Left ventricle myocardium inferior (tissue), 1 donor: ENCODE measurements at regions not wholly inside any gene's neighbourhood (a gene's known extent, or its start where the extent isn't known, plus 50 kb on each side); places are given as distances from the start of the nearest gene placed in this dataset.
"Not testable (repeated sequence)": the region's sequence is repeated elsewhere in the genome, so short reads cannot be mapped to it uniquely, and the experiment has no call there.

Source experiments
- DNase-seq: peaks from one replicate; pipeline ENCODE4 v3.0.0-alpha.2; 2020
- H3K27ac ChIP-seq: fragments of 200-600 bp; replicated peaks from 2 replicates; pipeline ENCODE4 v1.8.0; 2021
- H3K27me3 ChIP-seq: fragments of 200-600 bp; 2 replicates; pipeline ENCODE4 v1.8.0; 2021; ENCODE audit warnings: low read depth
- H3K36me3 ChIP-seq: fragments of 200-600 bp; 2 replicates; pipeline ENCODE4 v1.8.0; 2021
- H3K4me1 ChIP-seq: fragments of 200-600 bp; 2 replicates; pipeline ENCODE4 v1.8.0; 2021
- H3K4me3 ChIP-seq: fragments of 200-600 bp; 2 replicates; pipeline ENCODE4 v1.8.0; 2021; ENCODE audit warnings: mild to moderate bottlenecking, moderate library complexity
- H3K9me3 ChIP-seq: fragments of 200-600 bp; replicated peaks from 2 replicates; pipeline ENCODE4 v1.8.0; 2021
- CTCF ChIP-seq: fragments of 200-600 bp; IDR thresholded peaks from 2 replicates; pipeline ENCODE4 v1.8.0; 2021; ENCODE audit warnings: antibody characterized with exemption, mild to moderate bottlenecking, borderline replicate concordance
- intact Hi-C: fragments of 100-400 bp; cut with micrococcal nuclease; formaldehyde crosslinking; loops from one replicate; pipeline ENCODE4 v1.11.0; 2022
- donor health status: DM: no; HTN: yes; CAD: no; lungs with severe emphysema.

- H3K4me1 ChIP-seq, H3K27ac ChIP-seq, intact Hi-C loops: not testable (repeated sequence)
Measured at GRCh38 chr12:131295559-131295958, 341.9 kb downstream of the ADGRD1 start.

GRCh38 chr12:131296136-131296535 lies 342.4 kb downstream of the ADGRD1 start:
- H3K9me3 ChIP-seq, DNase-seq, H3K27me3 ChIP-seq, H3K27ac ChIP-seq, H3K36me3 ChIP-seq, H3K4me3 ChIP-seq, intact Hi-C loops, H3K4me1 ChIP-seq: not testable (repeated sequence)

More at GRCh38 chr12:131295559-131295958, 341.9 kb downstream of the ADGRD1 start:
- H3K36me3 ChIP-seq, H3K9me3 ChIP-seq, H3K4me3 ChIP-seq, DNase-seq, H3K27me3 ChIP-seq: not testable (repeated sequence)

GRCh38 chr12:131296651-131297050 lies 342.9 kb downstream of the ADGRD1 start:
- H3K9me3 ChIP-seq, H3K27ac ChIP-seq, H3K4me1 ChIP-seq, H3K27me3 ChIP-seq, DNase-seq, intact Hi-C loops, H3K4me3 ChIP-seq, H3K36me3 ChIP-seq: not testable (repeated sequence)

- H3K9me3 ChIP-seq, H3K27ac ChIP-seq, H3K4me1 ChIP-seq, H3K27me3 ChIP-seq, H3K4me3 ChIP-seq, intact Hi-C loops, DNase-seq, H3K36me3 ChIP-seq: not testable (repeated sequence)
Measured at GRCh38 chr12:131298526-131299369, 345.0 kb downstream of the ADGRD1 start.

- intact Hi-C loops, H3K4me3 ChIP-seq, H3K4me1 ChIP-seq, H3K27me3 ChIP-seq, DNase-seq, H3K9me3 ChIP-seq, H3K36me3 ChIP-seq, H3K27ac ChIP-seq: not testable (repeated sequence)
Measured at GRCh38 chr12:131299370-131299701, 345.6 kb downstream of the ADGRD1 start.

- intact Hi-C loops, H3K4me1 ChIP-seq: not testable (repeated sequence)
Measured at GRCh38 chr12:131303576-131303975, 349.9 kb downstream of the ADGRD1 start.

GRCh38 chr12:131304642-131305041 lies 350.9 kb downstream of the ADGRD1 start:
- H3K36me3 ChIP-seq, H3K27ac ChIP-seq, H3K27me3 ChIP-seq, DNase-seq, H3K9me3 ChIP-seq, intact Hi-C loops, H3K4me3 ChIP-seq, H3K4me1 ChIP-seq: not testable (repeated sequence)

More at GRCh38 chr12:131303576-131303975, 349.9 kb downstream of the ADGRD1 start:
- H3K27me3 ChIP-seq, H3K9me3 ChIP-seq, DNase-seq, H3K27ac ChIP-seq, H3K36me3 ChIP-seq, H3K4me3 ChIP-seq: not testable (repeated sequence)

GRCh38 chr12:131309700-131310099 lies 356.0 kb downstream of the ADGRD1 start:
- H3K27ac ChIP-seq = no peak overlapping the region
- intact Hi-C loops = no loop called here
- no peaks in the 10 kb centered on the region for H3K4me1 ChIP-seq
- H3K9me3 ChIP-seq = peaks cover 4% of the 10 kb centered on the region
- no peak for DNase-seq
- H3K4me3 ChIP-seq = no peak overlapping the region
- TF ChIP-seq CTCF = no peak
- no peaks in the 10 kb centered on the region for H3K36me3 ChIP-seq
- H3K27me3 ChIP-seq = peaks cover 29% of the 10 kb centered on the region

GRCh38 chr12:131310227-131310969 lies 356.7 kb downstream of the ADGRD1 start:
- DNase-seq, H3K4me3 ChIP-seq, H3K4me1 ChIP-seq, H3K27ac ChIP-seq, H3K36me3 ChIP-seq, intact Hi-C loops, H3K9me3 ChIP-seq: not testable (repeated sequence)
- H3K27me3 ChIP-seq = peaks cover 36% of the 10 kb centered on the region

- H3K4me1 ChIP-seq, H3K9me3 ChIP-seq, intact Hi-C loops, H3K4me3 ChIP-seq, DNase-seq, H3K36me3 ChIP-seq, H3K27ac ChIP-seq: not testable (repeated sequence)
- peaks cover 45% of the 10 kb centered on the region for H3K27me3 ChIP-seq
Measured at GRCh38 chr12:131311279-131311722, 357.6 kb downstream of the ADGRD1 start.
